GM12872 (cell line): ENCODE measurements at regions not wholly inside any gene's neighbourhood (a gene's known extent, or its start where the extent isn't known, plus 50 kb on each side); places are given as distances from the start of the nearest gene placed in this dataset.

ENCODE experiments used
- TF ChIP-seq, protein P1 (sequence below): IDR thresholded peaks from 3 replicates; pipeline ENCODE4 v1.5.1; 2011; ENCODE audit warnings: low read depth, mild to moderate bottlenecking, low read length, moderate library complexity; ENCODE audit not compliant: insufficient read depth

DNA sequence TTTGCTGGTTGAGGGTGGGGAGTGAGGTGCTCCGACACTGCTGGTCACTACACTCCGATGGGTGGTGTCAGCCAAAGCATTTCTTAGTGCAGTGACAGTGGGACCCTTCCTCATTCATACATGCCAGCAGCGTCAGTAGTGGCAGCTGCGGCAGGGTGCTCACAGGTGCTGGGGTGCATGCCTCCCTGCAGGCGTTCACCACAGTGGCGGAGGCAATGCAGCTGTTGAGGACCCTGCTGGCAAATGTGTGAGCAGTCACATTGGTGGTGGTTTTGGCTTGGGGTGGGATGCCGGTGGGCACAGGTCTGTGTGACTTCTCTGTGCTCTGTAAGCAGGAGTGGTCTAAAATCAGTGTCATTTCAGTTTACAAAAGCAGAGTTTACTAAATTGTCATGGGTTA, 464.6 kb downstream of the FUT8 start:
- TF ChIP-seq, protein P1, sequence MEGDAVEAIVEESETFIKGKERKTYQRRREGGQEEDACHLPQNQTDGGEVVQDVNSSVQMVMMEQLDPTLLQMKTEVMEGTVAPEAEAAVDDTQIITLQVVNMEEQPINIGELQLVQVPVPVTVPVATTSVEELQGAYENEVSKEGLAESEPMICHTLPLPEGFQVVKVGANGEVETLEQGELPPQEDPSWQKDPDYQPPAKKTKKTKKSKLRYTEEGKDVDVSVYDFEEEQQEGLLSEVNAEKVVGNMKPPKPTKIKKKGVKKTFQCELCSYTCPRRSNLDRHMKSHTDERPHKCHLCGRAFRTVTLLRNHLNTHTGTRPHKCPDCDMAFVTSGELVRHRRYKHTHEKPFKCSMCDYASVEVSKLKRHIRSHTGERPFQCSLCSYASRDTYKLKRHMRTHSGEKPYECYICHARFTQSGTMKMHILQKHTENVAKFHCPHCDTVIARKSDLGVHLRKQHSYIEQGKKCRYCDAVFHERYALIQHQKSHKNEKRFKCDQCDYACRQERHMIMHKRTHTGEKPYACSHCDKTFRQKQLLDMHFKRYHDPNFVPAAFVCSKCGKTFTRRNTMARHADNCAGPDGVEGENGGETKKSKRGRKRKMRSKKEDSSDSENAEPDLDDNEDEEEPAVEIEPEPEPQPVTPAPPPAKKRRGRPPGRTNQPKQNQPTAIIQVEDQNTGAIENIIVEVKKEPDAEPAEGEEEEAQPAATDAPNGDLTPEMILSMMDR: no peak

DNA sequence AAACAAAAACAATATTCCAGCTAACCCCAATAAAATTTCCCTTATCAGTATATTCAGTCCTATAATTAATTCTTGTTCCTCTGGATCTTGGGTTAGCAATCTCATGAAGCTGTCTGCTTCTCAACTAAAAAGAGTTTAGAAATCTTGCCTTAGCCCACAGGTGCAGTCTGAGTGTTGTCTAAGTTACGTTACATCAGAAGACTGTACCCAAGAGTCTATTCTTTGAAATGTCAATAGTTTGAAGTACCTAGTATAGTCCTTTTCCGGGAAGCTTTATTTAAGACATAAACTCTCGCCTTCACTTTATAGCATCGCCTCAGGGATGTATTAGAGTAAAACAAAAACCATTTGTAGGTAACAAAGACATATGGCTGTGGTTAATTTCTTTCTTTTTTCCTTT, 465.1 kb downstream of the FUT8 start:
- TF ChIP-seq, protein P1: no peak

DNA sequence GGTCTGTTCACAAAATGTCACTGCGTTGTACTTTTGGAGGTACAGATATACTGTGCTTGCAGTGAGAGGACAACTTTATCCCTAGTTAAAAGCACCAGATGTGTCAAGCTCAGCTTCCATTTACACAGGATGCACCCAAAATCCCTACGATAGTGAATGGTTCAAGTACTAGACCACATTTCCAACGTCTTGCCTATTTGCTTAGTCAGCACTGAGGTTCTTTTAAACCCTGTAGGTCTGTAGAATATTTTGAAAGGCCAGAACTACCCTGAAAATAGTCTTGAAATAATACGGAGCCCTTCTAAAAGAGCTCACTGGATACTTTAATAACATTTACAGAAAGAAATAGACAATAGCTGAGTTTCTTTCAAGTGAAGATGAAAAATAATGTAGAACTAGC, 466.1 kb downstream of the FUT8 start:
- TF ChIP-seq, protein P1: no peak

DNA sequence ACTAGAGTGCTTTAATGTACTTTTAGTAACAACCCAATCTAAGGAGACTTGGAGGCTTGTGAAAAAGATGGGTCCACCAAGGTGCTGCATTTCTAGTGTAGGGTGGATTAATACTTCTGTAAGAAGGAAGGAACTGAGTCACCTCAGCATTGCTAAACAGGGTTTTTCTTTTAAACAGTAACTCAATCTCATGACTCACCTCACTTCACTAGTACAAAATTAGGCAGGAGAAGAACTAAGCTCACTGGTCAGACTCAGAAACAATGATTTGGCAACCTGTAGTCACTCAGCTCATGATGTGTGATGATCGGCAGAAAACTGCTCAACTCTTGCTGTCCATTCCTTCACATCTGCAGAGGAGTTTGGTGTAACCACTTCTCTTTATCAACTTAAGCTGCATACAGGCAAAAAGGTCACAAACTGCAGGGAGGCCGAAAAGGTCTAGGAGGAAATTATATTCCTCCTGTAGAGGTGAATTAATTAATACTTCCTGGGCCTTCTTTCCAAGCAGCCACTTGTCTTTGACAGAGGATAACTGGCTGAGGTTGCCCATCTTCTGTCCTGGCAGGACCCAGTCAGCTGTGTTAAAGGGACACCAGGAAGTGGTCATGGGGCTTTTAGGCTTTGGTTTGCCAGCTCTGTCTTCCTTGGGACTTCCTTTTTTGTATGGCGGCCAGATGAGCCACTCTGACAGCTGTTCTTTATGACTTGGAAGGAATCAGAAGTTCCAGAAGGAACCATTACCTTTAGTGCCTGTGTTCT, 466.9 kb downstream of the FUT8 start:
- TF ChIP-seq, protein P1: no peak

DNA sequence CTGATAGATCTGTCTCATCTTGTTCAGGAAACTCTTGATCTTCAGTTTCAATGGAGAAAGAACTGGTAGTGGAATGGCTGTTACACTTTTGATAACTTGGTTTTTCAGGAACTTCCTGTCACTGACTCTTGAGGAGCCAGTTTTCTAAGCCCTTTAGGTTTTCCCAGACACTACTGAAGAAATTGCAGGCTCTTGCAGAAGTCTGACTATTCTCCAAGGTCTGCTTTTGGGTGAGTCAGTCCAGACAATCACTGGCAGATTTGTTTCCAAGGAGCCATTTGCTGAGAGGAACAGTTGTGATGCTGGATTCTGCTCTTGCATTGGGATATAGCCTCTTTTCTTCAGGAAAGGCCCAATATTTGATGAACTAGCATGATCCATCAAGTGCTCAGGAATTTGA, 468.0 kb downstream of the FUT8 start:
- TF ChIP-seq, protein P1: no peak

DNA sequence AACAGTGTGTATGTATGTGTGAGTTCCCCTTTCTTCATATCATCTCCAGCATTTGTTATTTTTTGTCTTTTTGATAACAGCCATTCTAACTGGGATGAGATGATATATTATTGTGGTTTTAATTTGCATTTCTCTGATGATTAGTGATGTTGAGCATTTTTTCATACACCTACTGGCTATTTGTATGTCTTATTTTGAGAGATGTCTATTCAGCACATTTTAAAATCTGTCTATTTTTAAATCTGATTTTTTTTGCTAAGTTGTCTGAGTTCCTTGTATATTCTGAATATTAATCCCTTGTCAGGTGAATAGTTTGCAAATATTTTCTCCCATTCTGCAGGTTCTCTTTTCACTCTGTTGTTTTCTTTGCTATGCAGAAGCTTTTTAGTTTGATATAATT, 469.1 kb downstream of the FUT8 start:
- TF ChIP-seq, protein P1: no peak

DNA sequence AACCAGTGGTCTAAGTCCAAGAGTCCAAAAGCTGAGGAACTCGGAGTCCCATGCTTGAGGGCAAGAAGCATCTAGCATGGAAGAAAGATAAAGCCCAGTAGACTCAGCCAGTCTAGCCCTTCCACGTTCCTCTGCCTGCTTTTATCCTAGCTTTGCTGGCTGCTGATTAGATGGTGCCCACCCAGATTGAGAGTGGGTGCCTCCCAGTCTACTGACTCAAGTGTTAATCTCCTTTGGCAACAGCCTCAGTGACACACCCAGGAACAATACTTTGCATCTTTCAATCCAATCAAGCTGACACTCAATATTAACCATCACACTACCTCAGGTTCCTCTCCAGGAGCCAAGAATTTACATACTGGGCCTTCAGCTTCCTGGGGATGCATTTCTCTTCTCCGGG, 476.1 kb downstream of the FUT8 start:
- TF ChIP-seq, protein P1: no peak
